ENCODE measurements at regions not wholly inside any gene's neighbourhood (a gene's known extent, or its start where the extent isn't known, plus 50 kb on each side); places are given as distances from the start of the nearest gene placed in this dataset.
"Not testable (repeated sequence)": the region's sequence is repeated elsewhere in the genome, so short reads cannot be mapped to it uniquely, and the experiment has no call there.

DNA sequence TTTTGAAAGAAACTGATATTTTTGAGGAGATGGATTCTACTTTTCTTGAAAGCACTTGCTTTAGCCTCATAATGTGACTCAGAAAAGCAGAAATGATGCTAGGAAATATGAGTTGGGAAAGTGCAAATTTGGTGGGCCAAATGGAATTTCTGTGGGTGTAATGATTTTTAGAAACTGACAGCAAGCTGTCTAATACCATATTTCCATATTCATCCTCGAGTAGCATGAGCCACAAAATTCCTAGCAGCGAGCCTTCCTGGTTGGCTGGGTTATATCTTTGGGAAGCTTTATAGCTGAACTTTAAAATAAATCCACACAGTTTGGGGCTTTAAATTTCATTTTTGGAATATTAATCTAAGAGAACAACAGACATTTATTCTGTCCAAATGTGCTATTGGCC is 190.0 kb downstream of the DSC3 start:
- TF ChIP-seq, protein P1, sequence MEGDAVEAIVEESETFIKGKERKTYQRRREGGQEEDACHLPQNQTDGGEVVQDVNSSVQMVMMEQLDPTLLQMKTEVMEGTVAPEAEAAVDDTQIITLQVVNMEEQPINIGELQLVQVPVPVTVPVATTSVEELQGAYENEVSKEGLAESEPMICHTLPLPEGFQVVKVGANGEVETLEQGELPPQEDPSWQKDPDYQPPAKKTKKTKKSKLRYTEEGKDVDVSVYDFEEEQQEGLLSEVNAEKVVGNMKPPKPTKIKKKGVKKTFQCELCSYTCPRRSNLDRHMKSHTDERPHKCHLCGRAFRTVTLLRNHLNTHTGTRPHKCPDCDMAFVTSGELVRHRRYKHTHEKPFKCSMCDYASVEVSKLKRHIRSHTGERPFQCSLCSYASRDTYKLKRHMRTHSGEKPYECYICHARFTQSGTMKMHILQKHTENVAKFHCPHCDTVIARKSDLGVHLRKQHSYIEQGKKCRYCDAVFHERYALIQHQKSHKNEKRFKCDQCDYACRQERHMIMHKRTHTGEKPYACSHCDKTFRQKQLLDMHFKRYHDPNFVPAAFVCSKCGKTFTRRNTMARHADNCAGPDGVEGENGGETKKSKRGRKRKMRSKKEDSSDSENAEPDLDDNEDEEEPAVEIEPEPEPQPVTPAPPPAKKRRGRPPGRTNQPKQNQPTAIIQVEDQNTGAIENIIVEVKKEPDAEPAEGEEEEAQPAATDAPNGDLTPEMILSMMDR (conservative IDR thresholded peaks at IDR 0.05), result no peak
- no peak for TF ChIP-seq ZFX (IDR thresholded peaks at IDR 0.05)
- H3K27ac ChIP-seq, result no peak overlapping the region

DNA sequence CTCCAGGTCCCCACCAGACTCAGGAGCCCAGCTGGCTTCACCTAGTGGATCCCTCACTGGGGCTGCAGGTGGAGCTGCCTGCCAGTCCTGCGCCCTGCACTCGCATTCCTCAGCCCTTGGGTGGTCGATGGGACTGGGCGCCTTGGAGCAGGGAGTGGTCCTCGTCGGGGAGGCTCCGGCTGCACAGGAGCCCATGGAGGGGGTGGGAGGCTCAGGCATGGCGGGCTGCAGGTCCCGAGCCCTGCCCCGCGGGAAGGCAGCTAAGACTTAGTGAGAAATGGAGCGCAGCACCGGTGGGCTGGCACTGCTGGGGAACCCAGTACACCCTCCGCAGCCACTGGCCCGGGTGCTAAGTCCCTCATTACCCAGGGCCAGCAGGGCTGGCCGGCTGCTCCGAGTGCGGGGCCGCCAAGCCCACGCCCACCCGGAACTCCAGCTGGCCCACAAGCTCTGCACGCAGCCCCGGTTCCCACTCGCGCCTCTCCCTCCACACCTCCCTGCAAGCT is 203.4 kb downstream of the DSC3 start:
- H3K27ac ChIP-seq, result not testable (repeated sequence)

DNA sequence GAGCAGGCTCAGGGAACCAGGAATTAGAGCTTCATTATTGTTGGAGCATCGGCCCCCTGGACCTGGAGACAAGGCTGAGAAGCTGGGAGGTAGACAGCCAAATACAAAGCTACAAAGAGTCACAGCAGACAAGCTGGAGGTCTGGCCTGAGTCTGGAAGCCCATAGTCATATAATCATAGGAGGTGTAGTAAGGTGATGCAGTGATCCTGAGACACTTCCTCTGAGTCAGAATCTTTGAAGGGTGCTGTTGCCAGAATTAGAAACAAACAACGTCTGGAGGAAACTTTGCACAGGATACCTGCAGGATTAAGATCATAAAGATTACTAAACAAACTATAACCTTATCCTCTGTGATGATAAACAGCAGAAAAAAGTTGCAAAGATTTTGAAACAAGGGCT is 213.8 kb downstream of the DSC3 start:
- TF ChIP-seq ZFX (IDR thresholded peaks at IDR 0.05), result no peak
- TF ChIP-seq, protein P1 (conservative IDR thresholded peaks at IDR 0.05), result no peak
- no peak overlapping the region for H3K27ac ChIP-seq

DNA sequence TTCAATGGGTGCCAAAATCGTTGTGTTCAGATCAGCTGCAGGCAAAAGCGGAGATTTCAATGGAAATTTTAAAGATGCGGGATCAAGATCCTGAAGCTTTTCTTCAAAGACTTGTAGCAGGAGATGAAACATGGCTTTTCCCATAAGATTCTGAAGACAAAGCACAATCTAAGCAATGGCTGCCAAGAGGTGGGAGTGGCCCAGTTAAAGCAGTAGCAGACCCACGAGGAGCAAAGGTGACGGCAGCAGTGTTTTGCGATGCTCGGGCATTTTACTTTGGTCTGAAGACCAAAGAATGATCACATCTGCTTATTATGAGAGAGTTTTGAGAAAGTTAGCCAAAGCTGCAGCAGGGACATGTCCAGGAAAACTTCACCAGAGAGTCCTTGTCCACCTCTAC is 222.9 kb downstream of the DSC3 start:
- no peak overlapping the region for H3K27ac ChIP-seq
- no peak for TF ChIP-seq ZFX (IDR thresholded peaks at IDR 0.05)
- TF ChIP-seq, protein P1 (conservative IDR thresholded peaks at IDR 0.05), result no peak

DNA sequence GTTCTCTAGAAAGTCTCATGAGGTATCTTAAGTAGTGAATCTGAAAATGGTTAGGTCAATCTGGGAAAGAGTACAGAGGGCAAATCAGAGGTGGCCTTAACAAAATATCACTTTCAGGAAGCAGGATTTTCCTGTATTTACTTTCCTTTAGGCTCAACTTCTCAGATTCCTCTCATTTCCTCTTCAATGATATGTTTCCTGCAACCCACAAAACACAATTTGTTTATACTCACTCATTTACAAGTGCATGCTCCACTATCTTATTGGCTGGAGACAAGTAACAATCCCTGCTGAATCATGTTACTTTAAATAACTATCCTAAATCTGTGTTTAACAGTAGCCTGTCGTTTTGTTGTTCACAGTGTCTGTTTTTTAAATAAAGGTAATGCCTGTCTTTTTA is 228.1 kb downstream of the DSC3 start:
- TF ChIP-seq ZFX (IDR thresholded peaks at IDR 0.05), result no peak
- TF ChIP-seq, protein P1 (conservative IDR thresholded peaks at IDR 0.05), result no peak
- no peak overlapping the region for H3K27ac ChIP-seq

DNA sequence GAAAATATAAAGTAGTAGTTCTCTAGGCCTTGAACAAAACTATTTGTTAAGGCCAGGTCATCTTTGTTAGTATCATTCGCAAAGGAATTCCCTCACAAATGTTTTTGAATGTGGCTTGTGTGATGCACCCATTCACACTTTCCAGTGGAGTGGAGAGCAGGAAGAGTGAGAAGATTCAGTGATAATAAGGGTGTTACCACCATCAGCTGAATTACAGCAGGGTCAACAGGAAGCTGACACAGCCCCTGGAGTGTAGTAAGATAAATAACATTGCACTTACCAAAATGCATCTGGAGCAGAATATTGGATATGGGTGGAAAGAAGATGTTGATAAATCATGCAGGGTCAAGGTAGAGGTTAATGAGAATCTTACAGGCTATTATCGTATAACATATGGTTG is 231.0 kb downstream of the DSC3 start:
- H3K27ac ChIP-seq, result no peak overlapping the region
- TF ChIP-seq ZFX (IDR thresholded peaks at IDR 0.05), result no peak
- TF ChIP-seq, protein P1 (conservative IDR thresholded peaks at IDR 0.05), result no peak

DNA sequence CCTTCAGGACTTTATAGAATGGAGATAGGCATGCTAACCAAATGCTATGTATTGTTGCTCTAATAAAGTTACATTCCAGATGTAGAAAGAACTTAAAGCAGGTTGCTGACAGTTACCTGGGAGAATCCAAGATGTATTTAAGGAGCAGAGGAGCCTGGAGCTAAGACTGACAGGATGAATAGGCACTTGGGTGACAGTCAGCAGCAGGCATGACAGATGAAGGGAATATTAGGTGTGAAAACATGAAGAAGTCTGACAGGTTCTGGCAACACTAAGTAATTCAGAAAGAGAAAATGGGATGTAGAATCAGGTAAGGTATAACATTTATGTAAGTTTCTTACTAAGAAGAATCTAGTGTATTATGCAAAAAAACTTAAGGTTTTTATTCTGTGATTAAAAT is 232.0 kb downstream of the DSC3 start:
- no peak overlapping the region for H3K27ac ChIP-seq
- TF ChIP-seq ZFX (IDR thresholded peaks at IDR 0.05), result no peak
- TF ChIP-seq, protein P1 (conservative IDR thresholded peaks at IDR 0.05), result no peak

DNA sequence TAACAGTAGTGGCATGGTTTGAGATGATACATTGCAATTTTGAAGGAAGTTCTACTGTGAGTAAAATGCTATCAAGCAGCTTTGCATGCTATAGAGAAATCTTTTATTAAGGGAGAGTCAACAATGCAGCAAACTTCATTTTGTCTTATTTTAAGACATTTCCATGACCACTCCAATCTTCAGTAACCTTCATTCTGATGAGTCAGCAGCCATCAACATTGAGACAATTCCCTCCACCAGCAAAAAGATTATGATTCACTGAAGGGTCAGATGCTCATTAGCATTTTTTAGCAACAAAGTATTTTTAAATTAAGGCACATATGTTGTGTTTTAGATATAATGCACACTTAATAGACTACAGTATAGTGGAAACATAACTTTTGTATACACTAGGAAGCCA is 235.7 kb downstream of the DSC3 start:
- H3K27ac ChIP-seq, result no peak overlapping the region
- TF ChIP-seq, protein P1 (conservative IDR thresholded peaks at IDR 0.05), result no peak
- no peak for TF ChIP-seq ZFX (IDR thresholded peaks at IDR 0.05)
